Duodenal mucosa (tissue), 2 donors: ENCODE measurements at regions not wholly inside any gene's neighbourhood (a gene's known extent, or its start where the extent isn't known, plus 50 kb on each side); places are given as distances from the start of the nearest gene placed in this dataset.

Experiments used
- H3K27ac ChIP-seq: one replicate; pipeline ENCODE4 v1.7.0; 2013; ENCODE audit warnings: low read depth, low read length
- H3K27me3 ChIP-seq, 2 donors: one replicate each; pipeline ENCODE4 v1.7.0; 2013; ENCODE audit warnings: low read length in 2 of 2, control low read depth in 1 of 2; ENCODE audit not compliant: insufficient read depth in 2 of 2, control insufficient read depth in 1 of 2
- H3K36me3 ChIP-seq, 2 donors: one replicate each; pipeline ENCODE4 v1.7.0; 2013; ENCODE audit warnings: low read length in 2 of 2, control low read depth in 1 of 2; ENCODE audit not compliant: insufficient read depth in 2 of 2, control insufficient read depth in 1 of 2
- H3K4me1 ChIP-seq, 2 donors: one replicate each; pipeline ENCODE4 v1.7.0; 2013; ENCODE audit warnings: low read length in 2 of 2, control low read depth in 1 of 2; ENCODE audit not compliant: insufficient read depth in 2 of 2, control insufficient read depth in 1 of 2
- H3K4me3 ChIP-seq, 2 donors: one replicate each; pipeline ENCODE4 v1.7.0; 2013; ENCODE audit warnings: low read length in 2 of 2, low read depth in 1 of 2
- H3K9ac ChIP-seq, 2 donors: one replicate each; pipeline ENCODE4 v1.7.0; 2013; ENCODE audit warnings: low read length in 2 of 2, low read depth in 1 of 2
- H3K9me3 ChIP-seq, 2 donors: one replicate each; pipeline ENCODE4 v1.7.0; 2013; ENCODE audit warnings: low read length in 2 of 2, control low read depth in 1 of 2; ENCODE audit not compliant: control insufficient read depth in 1 of 2

- Histone ChIP-seq H3K4me3 (no peak overlapping the region), H3K9ac (no peak overlapping the region), H3K27ac (no peak overlapping the region), H3K27me3 (no peaks in the 10 kb centered on the region), H3K36me3 (no peaks in the 10 kb centered on the region), H3K4me1 (no peaks in the 10 kb centered on the region), H3K9me3 (no peaks in the 10 kb centered on the region)
Measured at GRCh38 chrX:118187100-118187499, 70.5 kb upstream of the KLHL13 start.

- Histone ChIP-seq H3K4me3 (no peak overlapping the region), H3K9me3 (no peaks in the 10 kb centered on the region), H3K27me3 (no peaks in the 10 kb centered on the region), H3K36me3 (no peaks in the 10 kb centered on the region), H3K4me1 (no peaks in the 10 kb centered on the region), H3K27ac (no peak overlapping the region), H3K9ac (no peak overlapping the region)
Measured at GRCh38 chrX:118189000-118189399, 72.4 kb upstream of the KLHL13 start.

GRCh38 chrX:118189628-118190027 lies 73.0 kb upstream of the KLHL13 start:
- no peaks in the 10 kb centered on the region for H3K4me1 ChIP-seq
- no peaks in the 10 kb centered on the region for H3K9me3 ChIP-seq
- no peak overlapping the region for H3K27ac ChIP-seq
- H3K36me3 ChIP-seq: no peaks in the 10 kb centered on the region
- no peak overlapping the region for H3K9ac ChIP-seq
- no peaks in the 10 kb centered on the region for H3K27me3 ChIP-seq
- H3K4me3 ChIP-seq: no peak overlapping the region

- Histone ChIP-seq H3K4me1 (no peaks in the 10 kb centered on the region), H3K9ac (no peak overlapping the region), H3K4me3 (no peak overlapping the region), H3K36me3 (no peaks in the 10 kb centered on the region), H3K27me3 (no peaks in the 10 kb centered on the region), H3K27ac (no peak overlapping the region), H3K9me3 (no peaks in the 10 kb centered on the region)
Measured at GRCh38 chrX:118197730-118198129, 81.1 kb upstream of the KLHL13 start.

GRCh38 chrX:118198577-118198976 lies 82.0 kb upstream of the KLHL13 start:
- Histone ChIP-seq H3K27ac (no peak overlapping the region), H3K27me3 (no peaks in the 10 kb centered on the region), H3K9me3 (no peaks in the 10 kb centered on the region), H3K9ac (no peak overlapping the region), H3K36me3 (no peaks in the 10 kb centered on the region), H3K4me3 (no peak overlapping the region), H3K4me1 (no peaks in the 10 kb centered on the region)

- Histone ChIP-seq H3K9ac (no peak overlapping the region), H3K27ac (no peak overlapping the region), H3K27me3 (no peaks in the 10 kb centered on the region), H3K4me1 (no peaks in the 10 kb centered on the region), H3K4me3 (no peak overlapping the region), H3K36me3 (no peaks in the 10 kb centered on the region), H3K9me3 (no peaks in the 10 kb centered on the region)
Measured at GRCh38 chrX:118199997-118200396, 83.4 kb upstream of the KLHL13 start.

- H3K27ac ChIP-seq: no peak overlapping the region
- no peak overlapping the region for H3K9ac ChIP-seq
- no peaks in the 10 kb centered on the region for H3K36me3 ChIP-seq
- peaks cover 0 to 5% of the 10 kb centered on the region in 2 donors for H3K4me1 ChIP-seq
- no peaks in the 10 kb centered on the region for H3K9me3 ChIP-seq
- H3K27me3 ChIP-seq: no peaks in the 10 kb centered on the region
- H3K4me3 ChIP-seq: no peak overlapping the region
Measured at GRCh38 chrX:118205421-118206395, 89.1 kb upstream of the KLHL13 start.

GRCh38 chrX:118207831-118208453 lies 91.3 kb upstream of the KLHL13 start:
- Histone ChIP-seq H3K9me3 (no peaks in the 10 kb centered on the region), H3K9ac (no peak overlapping the region), H3K36me3 (no peaks in the 10 kb centered on the region), H3K27me3 (no peaks in the 10 kb centered on the region), H3K4me1 (peaks cover 0 to 5% of the 10 kb centered on the region in 2 donors), H3K4me3 (no peak overlapping the region), H3K27ac (no peak overlapping the region)

- Histone ChIP-seq H3K4me3 (no peak overlapping the region), H3K9me3 (no peaks in the 10 kb centered on the region), H3K27me3 (no peaks in the 10 kb centered on the region), H3K4me1 (peaks cover 0 to 5% of the 10 kb centered on the region in 2 donors), H3K27ac (no peak overlapping the region), H3K9ac (no peak overlapping the region), H3K36me3 (no peaks in the 10 kb centered on the region)
Measured at GRCh38 chrX:118208481-118208880, 91.9 kb upstream of the KLHL13 start.
